ENCODE measurements at regions not wholly inside any gene's neighbourhood (a gene's known extent, or its start where the extent isn't known, plus 50 kb on each side); places are given as distances from the start of the nearest gene placed in this dataset.
"Not testable (repeated sequence)": the region's sequence is repeated elsewhere in the genome, so short reads cannot be mapped to it uniquely, and the experiment has no call there.

- DNase-seq, result no peak
These were observed 178.9 kb upstream of the GALNT2 start for GRCh38 chr1:229888157-229888556.

GRCh38 chr1:229888561-229889001 lies 178.5 kb upstream of the GALNT2 start:
- DNase-seq, result no peak

- no peak for DNase-seq
These were observed 178.0 kb upstream of the GALNT2 start for GRCh38 chr1:229889031-229889517.

GRCh38 chr1:229891227-229891626 lies 175.8 kb upstream of the GALNT2 start:
- DNase-seq, result no peak

GRCh38 chr1:229892515-229893117 lies 174.4 kb upstream of the GALNT2 start:
- no peak for DNase-seq

DNA sequence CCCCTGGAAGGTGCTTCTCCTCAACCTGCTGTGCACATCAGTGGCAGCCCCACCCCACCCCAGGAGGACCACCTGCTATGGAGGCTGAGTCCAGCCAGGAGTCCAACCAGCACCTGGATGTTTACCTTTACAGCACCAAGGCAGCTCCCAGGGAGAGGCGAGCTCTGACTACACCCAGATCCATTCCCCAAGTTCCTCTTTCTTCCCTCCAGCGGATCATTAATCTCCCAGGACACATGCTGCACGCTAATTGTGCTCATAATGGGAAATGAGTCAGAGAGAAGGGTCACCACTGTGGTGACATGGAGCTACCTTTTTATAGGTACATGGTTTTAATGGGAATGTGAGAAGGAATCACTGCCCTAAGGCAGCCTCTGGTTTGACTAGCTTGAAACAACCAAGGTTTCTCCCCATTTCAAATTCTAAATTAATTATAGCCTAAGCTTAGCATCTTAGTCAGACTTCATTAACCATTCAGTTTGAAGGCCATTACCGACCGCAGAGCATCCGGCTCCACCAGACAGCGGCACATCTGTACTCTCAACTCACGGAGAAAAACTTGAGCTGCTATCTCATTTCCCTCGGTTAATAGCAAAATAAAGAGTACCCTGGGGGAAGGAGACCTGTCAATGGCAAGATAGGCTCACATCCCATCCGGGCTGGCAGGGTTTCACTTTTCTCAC lies 173.1 kb upstream of the GALNT2 start:
- no peak for DNase-seq

- no peak for DNase-seq
These were observed 172.5 kb upstream of the GALNT2 start for GRCh38 chr1:229894532-229894931.

DNA sequence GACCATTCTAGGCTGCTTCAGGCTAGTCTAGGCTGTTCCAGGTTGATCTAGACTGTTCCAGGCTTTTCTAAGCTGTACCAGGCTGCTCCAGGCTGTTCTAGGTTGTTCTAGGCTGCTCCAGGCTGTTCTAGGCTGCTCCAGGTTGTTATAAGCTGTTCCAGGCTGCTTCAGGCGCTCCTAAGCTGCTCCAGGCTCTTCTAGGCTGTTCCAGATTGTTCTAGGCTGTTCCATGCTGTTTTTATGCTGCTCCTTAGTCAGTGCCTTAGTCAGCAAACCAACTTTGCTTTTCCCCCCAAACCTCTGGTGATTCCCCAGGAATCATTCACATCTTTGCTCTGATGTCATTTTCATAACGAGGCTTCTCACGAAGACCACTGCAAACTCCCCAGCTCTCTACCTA lies 171.4 kb upstream of the GALNT2 start:
- no peak for DNase-seq

- DNase-seq, result no peak
These were observed 170.7 kb upstream of the GALNT2 start for GRCh38 chr1:229896306-229896705.

DNA sequence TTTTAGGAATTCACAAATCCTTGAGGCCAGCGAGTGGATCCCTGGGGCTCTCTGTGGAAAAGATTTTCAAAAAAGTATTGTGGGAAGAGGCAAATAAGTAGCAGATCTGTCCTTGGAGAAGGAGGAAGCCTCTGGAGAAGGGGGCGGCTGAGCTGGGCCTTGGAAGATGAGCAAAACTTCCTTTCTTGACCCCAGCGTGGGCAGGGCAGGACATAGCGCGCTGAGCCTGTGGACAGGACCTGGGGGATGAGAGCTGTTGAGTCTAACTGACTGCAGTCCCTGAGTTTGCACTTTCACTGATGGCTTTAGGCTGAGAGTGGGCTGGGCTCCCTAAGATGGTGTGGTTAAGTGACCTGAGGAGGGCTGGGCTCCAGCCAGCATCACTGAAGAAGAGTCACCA lies 170.2 kb upstream of the GALNT2 start:
- no peak for DNase-seq

- DNase-seq, result no peak
These were observed 169.5 kb upstream of the GALNT2 start for GRCh38 chr1:229897501-229897900.

- no peak for DNase-seq
These were observed 166.8 kb upstream of the GALNT2 start for GRCh38 chr1:229900220-229900619.

DNA sequence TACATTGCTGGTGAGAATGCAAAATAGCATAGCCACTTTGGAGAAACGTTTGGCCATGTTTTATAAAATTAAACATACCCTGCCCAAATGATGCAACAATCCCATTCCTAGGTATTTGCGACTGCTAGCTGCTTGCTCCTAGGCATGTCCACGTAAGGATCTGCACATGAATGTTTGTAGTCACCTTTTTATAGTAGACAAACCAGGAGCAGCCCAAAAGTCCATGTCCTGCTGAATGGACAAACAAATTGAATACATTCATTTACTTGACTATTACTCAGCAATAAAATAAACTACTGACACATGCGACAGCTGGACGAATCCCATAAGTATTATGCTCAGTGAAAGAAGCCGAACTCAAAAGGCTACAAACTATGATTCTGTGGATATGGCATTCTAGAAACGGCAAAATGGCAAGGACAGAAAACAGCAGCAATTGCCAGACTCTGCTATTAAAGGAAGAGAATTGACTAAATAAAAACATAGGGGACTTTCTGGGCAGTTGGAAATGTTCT lies 161.9 kb upstream of the GALNT2 start:
- DNase-seq, result no peak

- DNase-seq, result no peak
These were observed 161.4 kb upstream of the GALNT2 start for GRCh38 chr1:229905652-229906051.

GRCh38 chr1:229907884-229908638 lies 159.0 kb upstream of the GALNT2 start:
- no peak for DNase-seq

DNA sequence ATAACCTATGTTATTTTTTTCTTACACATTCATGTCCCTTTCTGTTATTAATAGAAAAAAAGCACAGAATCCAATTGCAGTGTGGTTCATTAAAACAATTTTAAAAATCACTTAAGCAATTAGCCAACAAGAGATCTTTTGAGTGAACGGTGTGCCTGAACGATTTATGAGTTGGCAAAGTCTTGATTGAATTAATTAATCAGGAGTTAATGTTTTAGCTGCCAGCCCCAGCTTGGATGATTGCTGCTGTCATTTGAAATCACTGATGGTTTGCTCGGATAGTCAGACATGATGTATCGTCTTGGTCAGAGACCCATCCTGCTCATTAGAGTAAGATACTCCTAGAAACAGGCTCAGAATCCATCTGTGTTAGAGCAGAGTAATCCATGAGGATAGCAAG lies 158.3 kb upstream of the GALNT2 start:
- no peak for DNase-seq

- DNase-seq, result no peak
These were observed 153.5 kb upstream of the GALNT2 start for GRCh38 chr1:229913489-229913888.

DNA sequence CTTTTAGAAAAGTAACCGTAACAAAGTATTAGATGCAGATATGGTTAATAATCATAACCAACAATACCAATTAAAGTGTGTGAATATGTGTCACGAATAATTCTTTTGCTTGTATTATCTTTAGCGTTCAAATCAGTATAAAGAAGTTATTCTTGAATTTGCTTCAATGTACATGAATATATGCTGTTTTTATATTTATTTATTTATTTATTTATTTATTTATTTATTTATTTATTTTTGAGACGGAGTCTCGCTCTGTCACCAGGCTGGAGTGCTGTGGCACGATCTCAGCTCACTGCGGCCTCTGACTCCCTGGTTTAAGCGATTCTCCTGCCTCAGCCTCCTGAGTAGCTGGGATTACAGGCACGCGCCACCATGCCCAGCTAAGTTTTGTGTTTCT lies 147.6 kb upstream of the GALNT2 start:
- DNase-seq, result not testable (repeated sequence)

GRCh38 chr1:229920683-229921082 lies 146.4 kb upstream of the GALNT2 start:
- no peak for DNase-seq

- no peak for DNase-seq
These were observed 144.8 kb upstream of the GALNT2 start for GRCh38 chr1:229922249-229922648.

- DNase-seq, result no peak
These were observed 142.4 kb upstream of the GALNT2 start for GRCh38 chr1:229924639-229925038.

DNA sequence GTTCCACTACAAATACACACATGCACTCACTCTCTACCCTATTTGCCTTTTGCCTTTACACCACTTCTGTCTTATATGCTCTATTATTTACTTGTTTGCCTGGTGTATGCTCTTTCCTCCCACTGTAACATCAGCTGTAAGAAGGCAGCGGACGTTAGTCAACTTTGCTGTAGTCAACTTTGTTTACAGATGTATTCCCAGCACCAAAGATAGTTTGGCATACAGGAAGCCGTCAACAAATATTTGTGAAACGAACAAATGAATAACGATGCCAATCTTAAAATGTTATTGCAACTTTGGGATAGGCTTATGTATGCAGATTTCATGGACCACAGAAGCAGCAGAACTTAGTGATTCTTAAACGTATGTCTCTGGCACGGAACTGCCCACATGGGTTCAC lies 138.3 kb upstream of the GALNT2 start:
- no peak for DNase-seq

GRCh38 chr1:229931751-229932150 lies 135.3 kb upstream of the GALNT2 start:
- DNase-seq, result not testable (repeated sequence)

DNA sequence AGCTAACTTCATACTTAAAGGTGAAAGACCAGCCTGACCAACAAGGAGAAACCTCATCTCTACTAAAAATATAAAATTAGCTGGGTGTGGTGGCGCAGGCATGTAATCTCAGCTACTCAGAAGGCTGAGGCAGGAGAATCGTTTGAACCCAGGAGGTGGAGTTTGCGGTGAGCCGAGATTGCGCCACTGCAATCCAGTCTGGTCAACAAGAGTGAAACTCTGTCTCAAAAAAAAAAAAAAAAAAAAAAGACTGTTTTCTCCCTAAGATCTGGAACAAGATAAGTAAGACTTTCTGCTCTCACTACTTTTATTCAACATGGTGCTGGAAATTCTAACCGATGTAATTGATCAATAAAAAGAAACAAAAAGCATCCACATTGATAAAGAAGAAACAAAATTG lies 131.9 kb upstream of the GALNT2 start:
- not testable (repeated sequence) for DNase-seq
